OCI-LY3 (cell line): ENCODE measurements at regions not wholly inside any gene's neighbourhood (a gene's known extent, or its start where the extent isn't known, plus 50 kb on each side); places are given as distances from the start of the nearest gene placed in this dataset.
"Not testable (repeated sequence)": the region's sequence is repeated elsewhere in the genome, so short reads cannot be mapped to it uniquely, and the experiment has no call there.

Source experiments
- CTCF ChIP-seq: fragments of 200-600, 300-600 bp; sonication (generic); IDR thresholded peaks from 2 replicates; pipeline ENCODE4 v1.5.1; 2014; ENCODE audit warnings: antibody characterized with exemption, low read length, low read depth
- EZH2phosphoT487 ChIP-seq: fragments of 200-600 bp; shearing (Covaris generic); IDR thresholded peaks from 2 replicates; pipeline ENCODE4 v1.6.1; 2018; ENCODE audit warnings: antibody characterized with exemption, mixed run types, low read depth

- TF ChIP-seq CTCF, EZH2phosphoT487: not testable (repeated sequence)
Measured at GRCh38 chrY:9207082-9207481, 130.2 kb upstream of the TSPY4 start.
